Kidney (tissue), 13 donors: ENCODE measurements at regions not wholly inside any gene's neighbourhood (a gene's known extent, or its start where the extent isn't known, plus 50 kb on each side); places are given as distances from the start of the nearest gene placed in this dataset.

Experiments used
- DNase-seq, 5 donors: peaks; one replicate each; pipeline ENCODE4 v3.0.0-alpha.2; 2013 to 2020
- FAIRE-seq: peaks from 2 replicates; lab custom pipeline; 2012; peaks lifted over from hg19 to GRCh38; lab: Jason Lieb, UNC
- H3K27ac ChIP-seq, 2 donors: one replicate each; pipeline ENCODE4 v1.7.0; 2013; ENCODE audit warnings: low read depth in 2 of 2, low read length in 2 of 2, inconsistent platforms in 1 of 2
- H3K27me3 ChIP-seq: one replicate; pipeline ENCODE4 v1.7.1; 2013; ENCODE audit warnings: low read length, inconsistent platforms; ENCODE audit not compliant: control insufficient read depth, insufficient read depth
- H3K36me3 ChIP-seq, 3 donors: one replicate each; pipeline versions ENCODE4 v1.7.0 to v1.7.1; 2013; ENCODE audit warnings: low read length in 3 of 3, control low read depth in 1 of 3, inconsistent platforms in 1 of 3; ENCODE audit not compliant: insufficient read depth in 3 of 3, control insufficient read depth in 2 of 3
- H3K4me1 ChIP-seq, 3 donors: one replicate each; pipeline versions ENCODE4 v1.7.0 to v1.7.1; 2013; ENCODE audit warnings: low read length in 3 of 3, inconsistent platforms in 1 of 3, low read depth in 1 of 3; ENCODE audit not compliant: control insufficient read depth in 2 of 3, insufficient read depth in 2 of 3
- H3K4me3 ChIP-seq, 3 donors: one replicate each; pipeline versions ENCODE4 v1.7.0 to v1.8.1; 2013; ENCODE audit warnings: low read length in 3 of 3, control low read depth in 1 of 3, inconsistent platforms in 1 of 3
- H3K9ac ChIP-seq, 3 donors: one replicate each; pipeline versions ENCODE4 v1.7.0 to v1.7.1; 2013; ENCODE audit warnings: low read length in 3 of 3, control low read depth in 1 of 3, inconsistent platforms in 1 of 3
- H3K9me3 ChIP-seq, 3 donors: one replicate each; pipeline versions ENCODE4 v1.7.0 to v1.7.1; 2013; ENCODE audit warnings: low read length in 3 of 3, control low read depth in 1 of 3, inconsistent platforms in 1 of 3; ENCODE audit not compliant: control insufficient read depth in 2 of 3, insufficient read depth in 1 of 3
- intact Hi-C: fragments of 100-400 bp; cut with DNase I; formaldehyde crosslinking; loops from one replicate; pipeline ENCODE4 v1.11.1; 2022
- TF ChIP-seq, protein P1 (sequence below): IDR thresholded peaks from 3 replicates; pipeline ENCODE4 v1.5.1; 2012; ENCODE audit warnings: mild to moderate bottlenecking, moderate library complexity, borderline replicate concordance; ENCODE audit not compliant: insufficient read depth; ENCODE audit errors: extremely low read depth
- donor health status: control.
- donor health status: control.
- donor health status: control.
- donor health status: control.
- donor health status: control.
- donor health status: DM: yes; HTN: yes; CAD: no.
- donor health status: Normal renal cell carcinoma (clear cell type).

DNA sequence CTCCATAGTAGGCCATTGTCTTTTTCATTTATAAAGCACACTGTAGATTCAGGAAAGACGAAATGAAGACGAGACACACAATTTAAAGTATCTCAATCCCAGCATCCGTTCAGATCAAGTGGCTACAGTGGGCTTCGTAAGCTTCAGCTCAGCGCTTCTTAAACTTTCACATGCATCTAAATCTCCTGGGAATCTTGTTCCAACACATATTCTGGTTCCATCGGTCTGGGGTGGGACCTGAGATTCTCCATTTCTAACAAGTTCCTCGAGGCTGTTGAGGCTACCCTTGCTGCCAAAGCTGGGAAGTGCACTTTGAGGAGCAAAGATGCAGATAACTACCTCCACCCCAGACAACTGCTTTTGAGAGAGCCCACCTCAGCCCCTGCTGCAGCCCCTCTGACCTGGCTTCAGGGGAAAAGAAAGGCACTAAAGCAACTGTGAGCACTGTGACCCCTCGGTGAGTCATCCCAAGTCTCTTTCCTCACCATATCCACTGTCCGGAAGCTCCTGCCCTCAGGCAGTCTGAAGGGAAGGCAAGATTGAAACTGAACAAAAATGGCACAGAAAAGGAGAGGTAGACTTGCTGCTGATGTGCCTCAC lies 201.1 kb upstream of the FBXO11 start:
- Histone ChIP-seq H3K27ac (no peak overlapping the region), H3K4me1 (peaks cover 0 to 12% (median 7%) of the 10 kb centered on the region in 3 donors), H3K27me3 (no peaks in the 10 kb centered on the region), H3K4me3 (peak overlapping the region in 1 of 3 donors; percentile 48), H3K9me3 (no peaks in the 10 kb centered on the region), H3K36me3 (no peaks in the 10 kb centered on the region), H3K9ac (peak overlapping the region in 1 of 3 donors; percentile 1)
- DNase-seq (no peak), FAIRE-seq (no peak)
- intact Hi-C loops: loop anchor here (10.0 kb wide), 2 partner anchors 253 to 317 kb away; no protein-coding TSS in a partner anchor
- TF ChIP-seq, protein P1, sequence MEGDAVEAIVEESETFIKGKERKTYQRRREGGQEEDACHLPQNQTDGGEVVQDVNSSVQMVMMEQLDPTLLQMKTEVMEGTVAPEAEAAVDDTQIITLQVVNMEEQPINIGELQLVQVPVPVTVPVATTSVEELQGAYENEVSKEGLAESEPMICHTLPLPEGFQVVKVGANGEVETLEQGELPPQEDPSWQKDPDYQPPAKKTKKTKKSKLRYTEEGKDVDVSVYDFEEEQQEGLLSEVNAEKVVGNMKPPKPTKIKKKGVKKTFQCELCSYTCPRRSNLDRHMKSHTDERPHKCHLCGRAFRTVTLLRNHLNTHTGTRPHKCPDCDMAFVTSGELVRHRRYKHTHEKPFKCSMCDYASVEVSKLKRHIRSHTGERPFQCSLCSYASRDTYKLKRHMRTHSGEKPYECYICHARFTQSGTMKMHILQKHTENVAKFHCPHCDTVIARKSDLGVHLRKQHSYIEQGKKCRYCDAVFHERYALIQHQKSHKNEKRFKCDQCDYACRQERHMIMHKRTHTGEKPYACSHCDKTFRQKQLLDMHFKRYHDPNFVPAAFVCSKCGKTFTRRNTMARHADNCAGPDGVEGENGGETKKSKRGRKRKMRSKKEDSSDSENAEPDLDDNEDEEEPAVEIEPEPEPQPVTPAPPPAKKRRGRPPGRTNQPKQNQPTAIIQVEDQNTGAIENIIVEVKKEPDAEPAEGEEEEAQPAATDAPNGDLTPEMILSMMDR: no peak

DNA sequence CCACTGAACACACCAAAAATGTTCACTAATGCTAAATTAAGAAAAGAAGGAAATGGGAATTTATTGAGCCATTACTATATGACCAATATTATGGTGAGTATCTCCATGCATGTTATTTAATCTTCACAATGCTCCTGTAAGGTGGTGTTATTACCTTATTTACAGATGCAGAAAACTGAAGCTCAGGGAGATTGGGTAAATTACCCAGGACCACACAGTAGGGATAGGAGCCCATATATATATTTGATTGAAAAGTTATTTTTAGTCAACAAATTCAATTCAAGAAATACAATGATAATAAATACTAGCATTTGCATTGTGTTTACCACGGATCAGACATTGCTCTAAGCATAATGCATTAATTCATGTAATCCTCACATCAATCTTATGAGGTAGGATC lies 202.2 kb upstream of the FBXO11 start:
- Histone ChIP-seq H3K4me1 (peaks cover 0 to 12% (median 7%) of the 10 kb centered on the region in 3 donors), H3K36me3 (no peaks in the 10 kb centered on the region), H3K27me3 (no peaks in the 10 kb centered on the region), H3K27ac (no peak overlapping the region), H3K4me3 (no peak overlapping the region), H3K9me3 (no peaks in the 10 kb centered on the region), H3K9ac (no peak overlapping the region)
- DNase-seq (no peak), FAIRE-seq (no peak)
- intact Hi-C loops: loop anchor here (10.0 kb wide), 2 partner anchors 254 to 316 kb away; no protein-coding TSS in a partner anchor
- TF ChIP-seq, protein P1: no peak

DNA sequence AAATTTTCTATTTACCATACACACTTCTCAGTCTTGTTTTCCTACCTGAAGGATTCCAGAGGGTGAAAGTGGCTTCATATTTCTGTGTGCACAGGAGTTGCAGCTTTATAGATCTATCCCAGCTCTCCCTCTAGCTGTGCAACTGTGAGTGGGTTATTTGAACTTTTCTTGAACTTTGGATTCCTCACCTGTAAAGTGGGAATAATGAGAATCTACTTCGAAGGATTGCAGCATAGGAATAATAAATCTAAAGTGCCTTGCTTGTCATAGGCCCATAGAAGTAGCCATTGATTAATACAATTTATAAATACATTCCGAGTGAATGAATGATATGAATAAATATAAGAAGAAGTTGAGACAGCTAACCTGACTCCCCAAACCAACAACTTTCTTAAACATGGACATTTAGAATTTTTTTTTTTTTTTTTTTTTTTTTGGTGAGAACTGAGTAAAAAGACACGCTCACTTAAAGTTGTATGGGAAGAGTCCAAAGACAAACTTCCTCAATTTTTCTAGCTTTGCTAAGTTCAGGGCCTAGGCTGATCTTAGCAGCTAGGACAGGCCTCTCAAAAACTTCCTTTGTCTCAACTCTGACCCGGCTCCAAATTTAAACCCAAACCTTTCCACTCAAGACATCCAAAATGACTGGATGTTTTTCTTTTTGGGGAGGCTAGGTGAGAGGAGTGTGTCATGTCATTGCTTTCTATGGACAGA lies 203.3 kb upstream of the FBXO11 start:
- H3K36me3 ChIP-seq: no peaks in the 10 kb centered on the region
- H3K4me1 ChIP-seq: peaks cover 0 to 12% (median 7%) of the 10 kb centered on the region in 3 donors
- no peaks in the 10 kb centered on the region for H3K27me3 ChIP-seq
- TF ChIP-seq, protein P1: no peak
- H3K27ac ChIP-seq: no peak overlapping the region
- FAIRE-seq (no peak), DNase-seq (no peak)
- H3K9ac ChIP-seq: no peak overlapping the region
- intact Hi-C loops: loop anchor here (10.0 kb wide), 2 partner anchors 255 to 315 kb away; no protein-coding TSS in a partner anchor
- no peak overlapping the region for H3K4me3 ChIP-seq
- no peaks in the 10 kb centered on the region for H3K9me3 ChIP-seq
